ENCODE measurements at regions not wholly inside any gene's neighbourhood (a gene's known extent, or its start where the extent isn't known, plus 50 kb on each side); places are given as distances from the start of the nearest gene placed in this dataset.

- ATAC-seq (ENCODE audit: low read depth in 2 of 2), result no peak
- peaks cover 5 to 21% (median 12%) of the 10 kb centered on the region in 3 donors for H3K4me1 Mint-ChIP-seq
- no peaks in the 10 kb centered on the region for H3K36me3 Mint-ChIP-seq
- peaks cover 47 to 54% (median 49%) of the 10 kb centered on the region in 3 donors for H3K27me3 Mint-ChIP-seq
- DNase-seq, result no peak
- H3K9me3 Mint-ChIP-seq, result no peaks in the 10 kb centered on the region
- H3K4me3 Mint-ChIP-seq, result no peak overlapping the region
- no peak overlapping the region for H3K27ac Mint-ChIP-seq
Observed at GRCh38 chr10:50988792-50989191, 85.5 kb upstream of the PRKG1 start.

DNA sequence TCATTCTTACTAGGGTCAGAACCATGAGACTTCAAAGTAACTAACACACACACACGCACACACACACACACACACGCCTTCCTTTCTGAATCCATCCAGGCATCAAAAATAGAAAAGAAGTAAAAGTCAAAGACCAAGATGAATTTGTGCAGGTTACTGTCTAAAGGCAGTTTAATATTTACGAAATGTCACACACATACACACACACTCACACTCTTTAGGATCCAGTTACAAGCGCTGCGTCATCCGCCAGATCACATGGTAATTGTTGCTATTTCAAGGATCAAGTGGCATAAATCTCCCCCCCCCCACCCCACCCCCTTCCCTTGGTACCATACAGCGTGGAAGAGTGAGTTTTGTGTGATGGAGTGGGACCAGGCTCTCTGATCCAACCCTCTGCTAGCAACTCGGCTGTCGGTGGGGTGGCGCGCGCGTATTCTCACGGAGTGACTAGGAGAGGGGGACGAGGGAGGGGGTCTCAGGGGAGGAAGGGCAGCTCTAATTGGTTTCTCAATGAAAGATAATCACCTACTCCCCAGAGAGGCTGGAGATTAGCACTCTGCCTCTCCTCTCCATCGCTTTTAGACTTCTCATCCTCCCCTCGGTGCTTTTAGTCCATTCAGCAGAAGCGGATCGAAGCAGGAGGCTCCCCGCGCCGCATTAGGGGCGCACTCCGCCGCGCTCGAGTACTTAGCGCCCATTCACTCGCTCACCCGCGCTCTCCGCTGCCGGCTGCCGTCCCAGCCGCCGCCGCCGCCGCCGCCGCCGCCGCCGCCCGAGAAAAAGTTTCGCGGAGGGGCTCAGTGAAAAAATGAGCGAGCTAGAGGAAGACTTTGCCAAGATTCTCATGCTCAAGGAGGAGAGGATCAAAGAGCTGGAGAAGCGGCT, 83.5 kb upstream of the PRKG1 start:
- Mint-ChIP-seq H3K4me1 (peaks cover 5 to 21% (median 12%) of the 10 kb centered on the region in 3 donors), H3K9me3 (no peaks in the 10 kb centered on the region), H3K27me3 (peaks cover 51 to 68% (median 52%) of the 10 kb centered on the region in 3 donors), H3K36me3 (no peaks in the 10 kb centered on the region), H3K4me3 (peak overlapping the region; percentile 61 to 89 (median 83)), H3K27ac (peak overlapping the region in 1 of 6 donors; percentile 51)
- peak; percentile 41 to 58 for ATAC-seq (ENCODE audit: low read depth in 2 of 2)
- no peak for DNase-seq

- Mint-ChIP-seq H3K9me3 (no peaks in the 10 kb centered on the region), H3K4me1 (peaks cover 5 to 21% (median 12%) of the 10 kb centered on the region in 3 donors), H3K27ac (no peak overlapping the region), H3K36me3 (no peaks in the 10 kb centered on the region), H3K27me3 (peaks cover 52 to 72% (median 58%) of the 10 kb centered on the region in 3 donors), H3K4me3 (peak overlapping the region; percentile 65 to 89 (median 83))
- DNase-seq, result no peak
- ATAC-seq (ENCODE audit: low read depth in 2 of 2), result peak in 1 of 2 donors; percentile 18
Observed at GRCh38 chr10:50991456-50992355, 82.6 kb upstream of the PRKG1 start.

- H3K27me3 Mint-ChIP-seq, result peaks cover 51 to 69% (median 55%) of the 10 kb centered on the region in 3 donors
- no peaks in the 10 kb centered on the region for H3K9me3 Mint-ChIP-seq
- DNase-seq (no peak), ATAC-seq (ENCODE audit: low read depth in 2 of 2) (no peak)
- no peak overlapping the region for H3K27ac Mint-ChIP-seq
- peaks cover 5 to 21% (median 12%) of the 10 kb centered on the region in 3 donors for H3K4me1 Mint-ChIP-seq
- H3K36me3 Mint-ChIP-seq, result no peaks in the 10 kb centered on the region
- peak overlapping the region; percentile 56 to 81 (median 67) for H3K4me3 Mint-ChIP-seq
Observed at GRCh38 chr10:50992356-50992901, 81.9 kb upstream of the PRKG1 start.

DNA sequence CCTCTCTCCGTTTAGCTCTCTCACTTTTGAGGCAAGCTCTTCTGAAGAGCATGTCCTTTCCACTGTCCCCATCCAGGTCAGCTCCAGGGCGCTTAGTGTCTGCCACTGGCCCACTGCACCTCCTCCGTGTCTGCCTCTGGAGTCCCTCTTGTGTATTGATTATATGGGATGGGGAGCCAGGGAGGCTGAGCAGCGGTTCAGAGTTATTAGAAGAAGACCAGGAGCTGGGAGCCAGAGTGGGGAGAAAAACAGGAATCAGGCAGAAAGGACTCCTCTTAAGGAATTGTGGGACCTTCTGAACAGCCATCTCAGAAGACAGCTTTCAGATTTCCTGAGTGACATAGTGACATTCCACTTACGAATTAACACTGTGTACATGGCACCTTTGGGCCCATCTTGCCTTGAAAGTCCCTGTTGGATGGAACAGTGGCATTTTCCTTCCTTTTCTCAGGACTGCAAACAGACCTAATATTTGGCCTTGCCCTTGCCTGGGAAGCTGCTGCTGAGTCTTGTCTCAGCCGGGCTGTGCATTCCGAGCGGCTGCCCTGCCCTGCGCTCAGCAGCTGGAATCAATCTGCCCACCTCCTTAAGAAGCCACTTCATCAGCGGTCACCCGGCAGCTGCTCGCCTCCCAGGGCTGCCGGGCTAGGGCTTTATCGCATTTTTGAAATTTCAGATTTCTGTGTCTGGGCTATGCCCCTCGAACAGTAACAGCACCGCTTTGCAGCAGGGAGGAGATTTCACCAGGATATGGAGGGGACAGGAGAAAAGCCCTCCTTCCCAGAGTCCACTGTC, 81.1 kb upstream of the PRKG1 start:
- Mint-ChIP-seq H3K27ac (no peak overlapping the region), H3K4me3 (peak overlapping the region in 6 of 8 donors; percentile 21 to 80 (median 60)), H3K27me3 (peaks cover 46 to 62% (median 49%) of the 10 kb centered on the region in 3 donors), H3K36me3 (no peaks in the 10 kb centered on the region), H3K9me3 (no peaks in the 10 kb centered on the region), H3K4me1 (peaks cover 5 to 21% (median 12%) of the 10 kb centered on the region in 3 donors)
- no peak for DNase-seq
- no peak for ATAC-seq (ENCODE audit: low read depth in 2 of 2)

GRCh38 chr10:50993771-50994251, 80.5 kb upstream of the PRKG1 start:
- no peak for ATAC-seq (ENCODE audit: low read depth in 2 of 2)
- Mint-ChIP-seq H3K9me3 (no peaks in the 10 kb centered on the region), H3K27me3 (peaks cover 45 to 61% (median 49%) of the 10 kb centered on the region in 3 donors), H3K36me3 (no peaks in the 10 kb centered on the region), H3K4me1 (peaks cover 5 to 21% (median 12%) of the 10 kb centered on the region in 3 donors), H3K4me3 (peak overlapping the region in 4 of 8 donors; percentile 11 to 45 (median 24)), H3K27ac (no peak overlapping the region)
- DNase-seq, result no peak

DNA sequence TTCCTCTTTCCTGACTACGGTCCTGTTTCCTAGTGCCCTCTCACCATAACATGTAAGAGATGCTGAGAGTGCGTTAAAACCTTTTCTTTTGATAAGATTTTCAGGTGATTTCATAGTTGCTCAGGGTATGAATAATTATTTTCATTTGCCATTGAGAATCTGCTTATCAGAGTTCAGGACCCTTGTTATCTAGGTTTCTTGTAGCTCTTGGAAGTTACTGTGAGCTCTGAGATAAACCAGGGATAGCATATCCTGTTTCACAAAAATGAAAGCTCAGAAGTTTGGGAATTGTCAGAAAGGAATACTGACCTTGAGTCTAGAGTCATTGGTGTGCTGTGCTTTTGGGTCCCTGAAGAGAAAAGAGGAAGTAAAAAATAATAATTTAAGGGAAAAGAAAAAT, 76.8 kb upstream of the PRKG1 start:
- Mint-ChIP-seq H3K9me3 (no peaks in the 10 kb centered on the region), H3K4me1 (peaks cover 0 to 3% (median 0%) of the 10 kb centered on the region in 3 donors), H3K4me3 (no peak overlapping the region), H3K27ac (no peak overlapping the region), H3K27me3 (peaks cover 26 to 39% (median 37%) of the 10 kb centered on the region in 3 donors), H3K36me3 (no peaks in the 10 kb centered on the region)
- ATAC-seq (ENCODE audit: low read depth in 2 of 2), result no peak
- DNase-seq, result no peak

GRCh38 chr10:50999163-50999562, 75.1 kb upstream of the PRKG1 start:
- Mint-ChIP-seq H3K4me1 (no peaks in the 10 kb centered on the region), H3K9me3 (no peaks in the 10 kb centered on the region), H3K27me3 (peaks cover 13 to 22% (median 20%) of the 10 kb centered on the region in 3 donors), H3K27ac (no peak overlapping the region), H3K36me3 (no peaks in the 10 kb centered on the region), H3K4me3 (no peak overlapping the region)
- ATAC-seq (ENCODE audit: low read depth in 2 of 2), result no peak
- DNase-seq, result no peak

GRCh38 chr10:51000164-51000563, 74.1 kb upstream of the PRKG1 start:
- DNase-seq (no peak), ATAC-seq (ENCODE audit: low read depth in 2 of 2) (no peak)
- H3K9me3 Mint-ChIP-seq, result no peaks in the 10 kb centered on the region
- H3K36me3 Mint-ChIP-seq, result no peaks in the 10 kb centered on the region
- H3K27ac Mint-ChIP-seq, result no peak overlapping the region
- H3K27me3 Mint-ChIP-seq, result peaks cover 10 to 20% (median 13%) of the 10 kb centered on the region in 3 donors
- H3K4me3 Mint-ChIP-seq, result no peak overlapping the region
- H3K4me1 Mint-ChIP-seq, result no peaks in the 10 kb centered on the region

DNA sequence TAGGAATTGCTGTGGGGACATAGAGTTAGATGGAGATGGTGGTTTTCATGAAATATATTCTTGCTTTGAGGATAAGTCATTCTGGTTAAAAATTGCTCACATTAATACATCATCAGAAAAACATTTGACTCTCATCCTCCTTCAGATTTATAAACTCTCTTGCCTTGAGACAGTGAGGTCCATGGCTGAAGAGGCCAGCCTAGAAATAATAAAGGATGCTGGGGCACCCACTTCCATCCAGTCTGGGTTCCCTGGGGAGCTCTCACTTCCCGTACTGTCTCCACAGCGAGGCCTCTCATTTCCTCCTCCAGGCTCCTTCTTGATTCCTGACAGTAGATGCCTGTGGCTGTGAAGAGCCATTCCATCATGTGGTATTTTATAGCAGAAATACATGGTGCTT, 73.3 kb upstream of the PRKG1 start:
- H3K27ac Mint-ChIP-seq, result no peak overlapping the region

GRCh38 chr10:51001587-51001986, 72.7 kb upstream of the PRKG1 start:
- Mint-ChIP-seq H3K36me3 (no peaks in the 10 kb centered on the region), H3K4me3 (no peak overlapping the region), H3K9me3 (no peaks in the 10 kb centered on the region), H3K27me3 (peaks cover 7 to 15% (median 9%) of the 10 kb centered on the region in 3 donors), H3K4me1 (no peaks in the 10 kb centered on the region), H3K27ac (no peak overlapping the region)
- ATAC-seq (ENCODE audit: low read depth in 2 of 2) (peak in 1 of 2 donors; percentile 43), DNase-seq (no peak)

More for the DNA sequence above, 73.3 kb upstream of the PRKG1 start:
- no peak for ATAC-seq (ENCODE audit: low read depth in 2 of 2)
- Mint-ChIP-seq H3K36me3 (no peaks in the 10 kb centered on the region), H3K4me3 (no peak overlapping the region), H3K9me3 (no peaks in the 10 kb centered on the region), H3K27me3 (peaks cover 10 to 20% (median 12%) of the 10 kb centered on the region in 3 donors), H3K4me1 (no peaks in the 10 kb centered on the region)
- no peak for DNase-seq

DNA sequence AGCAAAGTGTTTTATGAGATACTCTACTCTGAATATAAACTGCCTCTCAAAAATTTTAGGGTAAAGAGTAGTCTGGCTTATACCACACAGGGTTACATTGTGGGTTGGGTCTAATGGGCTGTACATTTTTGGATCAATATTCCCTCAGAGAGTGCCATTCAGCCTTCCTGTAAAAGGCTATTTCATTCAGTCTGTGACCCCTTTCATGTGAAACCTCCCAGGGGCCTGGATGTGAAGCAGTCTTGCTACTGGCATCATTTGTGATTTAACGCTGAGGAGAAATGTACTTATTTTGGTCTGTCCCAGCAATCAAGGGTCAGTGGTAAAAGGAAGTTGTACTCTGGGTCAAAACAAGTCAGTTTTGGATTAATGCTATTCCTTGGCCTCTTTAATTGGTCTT, 71.8 kb upstream of the PRKG1 start:
- Mint-ChIP-seq H3K4me3 (no peak overlapping the region), H3K4me1 (no peaks in the 10 kb centered on the region), H3K36me3 (no peaks in the 10 kb centered on the region), H3K9me3 (no peaks in the 10 kb centered on the region), H3K27ac (no peak overlapping the region), H3K27me3 (peaks cover 2 to 10% (median 5%) of the 10 kb centered on the region in 3 donors)
- ATAC-seq (ENCODE audit: low read depth in 2 of 2) (no peak), DNase-seq (no peak)
